HG02943 (cell line): ENCODE measurements at regions not wholly inside any gene's neighbourhood (a gene's known extent, or its start where the extent isn't known, plus 50 kb on each side); places are given as distances from the start of the nearest gene placed in this dataset.

Experiments used
- ATAC-seq: cut with Tn5 transposase; IDR thresholded peaks from one replicate; pipeline ENCODE4 v1.9.1; 2021; ENCODE audit warnings: mild to moderate bottlenecking, low read depth, moderate library complexity; ENCODE audit not compliant: unreplicated experiment

GRCh38 chr11:45087086-45087899 lies 59.1 kb upstream of the PRDM11 start:
- ATAC-seq: no peak

GRCh38 chr11:45087900-45088160 lies 58.6 kb upstream of the PRDM11 start:
- ATAC-seq: no peak

- no peak for ATAC-seq
Measured at GRCh38 chr11:45089251-45089650, 57.2 kb upstream of the PRDM11 start.

GRCh38 chr11:45089676-45090499 lies 56.6 kb upstream of the PRDM11 start:
- ATAC-seq: no peak

- ATAC-seq: no peak
Measured at GRCh38 chr11:45090607-45091006, 55.8 kb upstream of the PRDM11 start.

GRCh38 chr11:45091563-45092403 lies 54.7 kb upstream of the PRDM11 start:
- no peak for ATAC-seq

- ATAC-seq: no peak
Measured at GRCh38 chr11:45092404-45092785, 54.0 kb upstream of the PRDM11 start.

- ATAC-seq: no peak
Measured at GRCh38 chr11:45092901-45093760, 53.3 kb upstream of the PRDM11 start.

GRCh38 chr11:45093761-45094455 lies 52.5 kb upstream of the PRDM11 start:
- ATAC-seq: no peak

GRCh38 chr11:45094958-45095690 lies 51.3 kb upstream of the PRDM11 start:
- no peak for ATAC-seq

- ATAC-seq: no peak
Measured at GRCh38 chr11:45095691-45096010, 50.8 kb upstream of the PRDM11 start.

- ATAC-seq: no peak
Measured at GRCh38 chr11:45096636-45097035, 49.8 kb upstream of the PRDM11 start.
